GM19397 (cell line): ENCODE measurements at regions not wholly inside any gene's neighbourhood (a gene's known extent, or its start where the extent isn't known, plus 50 kb on each side); places are given as distances from the start of the nearest gene placed in this dataset.

Source experiments
- ATAC-seq: cut with Tn5 transposase; IDR thresholded peaks from one replicate; pipeline ENCODE4 v1.9.1; 2021; ENCODE audit warnings: mild to moderate bottlenecking, moderate library complexity; ENCODE audit not compliant: unreplicated experiment

DNA sequence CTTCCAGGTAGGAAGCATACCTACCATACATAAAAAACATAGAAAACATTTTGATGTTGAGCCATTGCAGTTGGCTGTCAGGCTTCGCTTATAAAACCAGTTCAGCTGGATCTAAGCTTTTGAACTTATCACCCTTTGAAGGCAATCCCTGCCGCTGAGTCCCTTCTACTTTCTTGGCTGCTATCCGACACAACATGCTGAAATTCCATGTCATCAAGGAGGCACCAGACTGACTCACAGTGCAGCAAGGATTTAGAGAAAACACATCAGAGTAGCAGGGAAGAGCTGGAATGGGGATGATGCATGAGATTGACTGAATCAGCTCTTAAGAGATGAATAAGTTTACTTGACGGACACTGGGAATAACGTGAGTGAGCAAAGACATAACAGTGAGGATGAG lies 135.0 kb upstream of the MAN1A1 start:
- no peak for ATAC-seq

DNA sequence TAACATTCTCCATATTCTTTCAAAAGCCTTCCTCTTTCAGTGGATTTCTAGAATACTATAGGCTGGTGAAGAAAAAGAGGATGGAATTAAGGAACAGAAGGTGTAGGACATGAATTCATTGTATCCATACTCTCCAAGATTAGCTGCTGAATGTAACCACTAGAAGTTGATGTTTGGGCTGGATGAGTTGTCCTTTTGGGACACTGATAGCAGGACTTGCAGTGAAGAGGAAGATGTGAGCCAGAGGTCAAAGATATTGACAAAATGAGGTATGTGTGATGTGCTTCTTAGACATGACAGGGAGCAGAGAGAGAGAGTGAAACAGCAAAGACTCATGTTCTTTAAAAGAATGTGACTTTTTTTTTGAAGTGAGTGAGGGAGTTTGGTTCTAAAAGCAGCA lies 134.3 kb upstream of the MAN1A1 start:
- no peak for ATAC-seq

DNA sequence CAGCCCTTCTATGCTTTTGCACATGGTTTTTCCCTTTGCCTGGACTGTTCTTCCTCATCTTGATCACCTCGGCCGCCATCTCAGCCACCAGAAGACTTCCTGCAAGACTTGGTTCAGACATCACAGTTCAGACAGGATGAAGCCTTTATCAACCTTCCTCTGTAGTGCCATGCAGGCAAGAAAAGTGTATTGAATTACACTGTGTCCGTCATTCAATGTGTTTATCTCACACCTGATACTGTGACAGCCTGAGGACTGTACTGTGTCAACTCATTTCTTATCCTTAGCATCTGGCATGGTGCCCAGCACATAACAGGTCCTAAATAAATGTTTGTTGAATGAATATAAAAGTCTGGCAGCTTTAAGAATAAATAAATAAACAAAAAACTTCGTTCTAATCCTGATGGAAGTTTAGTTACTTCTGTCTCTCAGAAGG lies 133.3 kb upstream of the MAN1A1 start:
- no peak for ATAC-seq

DNA sequence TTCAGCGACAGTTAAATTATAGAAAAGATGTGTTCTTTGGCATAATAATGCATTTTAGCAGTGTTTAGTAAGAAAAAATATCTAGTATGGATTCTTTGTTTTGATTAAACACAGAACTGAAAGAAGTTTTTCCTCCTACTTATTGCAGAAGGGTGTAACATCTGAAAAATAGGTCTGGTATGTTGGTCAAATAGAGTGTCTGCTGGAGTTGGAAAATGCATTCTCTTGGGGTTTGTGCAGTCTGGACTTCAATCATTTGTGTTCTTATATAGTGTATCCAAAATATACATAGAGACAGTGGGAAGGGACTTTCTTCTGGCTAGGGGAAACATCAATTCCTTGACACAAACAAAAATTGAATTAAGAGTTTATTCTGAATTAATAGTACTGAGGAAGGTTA lies 132.4 kb upstream of the MAN1A1 start:
- no peak for ATAC-seq

DNA sequence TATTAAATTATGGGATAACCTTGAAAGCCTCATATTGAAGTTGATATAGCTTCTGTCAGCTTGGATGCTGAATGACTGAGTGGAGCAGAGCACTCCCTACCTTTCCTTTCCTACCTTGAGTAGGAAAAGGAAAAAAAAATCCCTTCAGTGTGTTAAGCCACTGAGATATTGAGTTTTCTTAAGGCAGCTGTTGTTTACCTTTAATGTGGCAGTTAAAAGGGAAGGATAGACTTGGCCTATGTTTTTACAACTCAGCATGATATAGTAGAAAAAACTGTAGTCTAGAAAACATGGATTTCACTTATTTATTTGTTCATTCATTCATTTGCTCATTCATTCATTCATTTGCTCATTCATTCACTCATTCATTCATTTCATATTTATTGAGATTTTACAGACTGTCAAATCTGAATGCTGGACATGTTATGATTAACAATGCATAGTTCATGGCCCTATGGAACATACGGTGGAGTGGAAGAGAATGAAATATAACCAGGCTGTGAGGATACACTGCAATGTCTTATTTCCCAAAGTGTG lies 131.5 kb upstream of the MAN1A1 start:
- ATAC-seq = no peak

DNA sequence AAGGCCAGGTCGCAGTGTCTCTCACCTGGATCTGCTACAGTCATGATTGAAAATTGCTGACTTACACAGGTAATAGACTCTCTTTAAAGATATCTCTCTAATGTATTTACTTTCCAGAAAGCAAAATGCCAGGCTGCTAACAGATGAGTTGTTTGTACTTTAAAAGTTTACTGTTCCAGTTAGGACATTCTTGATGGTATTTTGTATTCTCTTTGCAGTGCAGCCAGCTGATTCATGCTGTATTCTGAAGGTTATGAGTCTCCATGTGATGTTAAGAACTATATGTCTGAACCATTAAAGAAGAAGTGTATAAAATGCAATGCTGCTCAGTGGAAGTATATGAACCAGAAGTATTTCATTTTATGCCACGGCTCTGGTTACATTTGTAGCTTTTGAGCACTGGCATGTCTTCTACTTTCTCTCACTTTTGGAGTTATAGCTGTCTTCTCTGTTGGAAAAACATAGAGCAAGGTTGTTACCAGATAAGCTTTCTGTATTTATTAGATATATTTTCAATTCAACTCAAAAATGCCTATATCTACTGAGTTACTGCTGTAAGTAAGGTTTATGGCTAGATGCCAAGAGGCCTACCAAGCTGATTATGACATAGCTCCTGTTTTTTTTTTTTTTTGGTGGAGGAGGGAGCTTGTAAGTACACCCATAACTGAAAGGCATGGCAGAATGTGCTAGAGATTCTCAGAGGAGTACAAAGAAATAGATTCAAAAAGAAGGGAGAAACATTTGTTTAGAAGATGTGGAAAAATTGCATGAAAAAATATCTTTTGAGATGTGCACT lies 130.5 kb upstream of the MAN1A1 start:
- no peak for ATAC-seq

DNA sequence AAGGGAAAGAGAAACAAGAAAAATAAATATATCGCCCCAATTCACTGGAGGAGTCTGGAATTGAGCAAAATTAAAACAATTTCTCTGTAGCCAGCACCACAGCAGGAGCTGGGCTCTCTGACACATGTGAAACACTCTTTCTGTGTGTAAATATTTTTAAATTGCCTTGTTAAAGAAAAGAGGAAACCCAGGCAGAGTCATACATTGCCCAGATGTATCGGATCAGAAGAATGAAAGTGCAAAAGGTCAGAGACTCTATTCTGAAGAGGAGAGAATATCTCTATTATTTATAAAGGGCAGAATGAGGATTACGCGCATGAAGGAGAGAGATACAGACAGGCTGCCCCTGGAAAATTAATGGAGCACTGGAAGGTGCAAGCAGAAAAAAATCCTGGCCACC lies 127.0 kb upstream of the MAN1A1 start:
- peak; percentile 76 for ATAC-seq

DNA sequence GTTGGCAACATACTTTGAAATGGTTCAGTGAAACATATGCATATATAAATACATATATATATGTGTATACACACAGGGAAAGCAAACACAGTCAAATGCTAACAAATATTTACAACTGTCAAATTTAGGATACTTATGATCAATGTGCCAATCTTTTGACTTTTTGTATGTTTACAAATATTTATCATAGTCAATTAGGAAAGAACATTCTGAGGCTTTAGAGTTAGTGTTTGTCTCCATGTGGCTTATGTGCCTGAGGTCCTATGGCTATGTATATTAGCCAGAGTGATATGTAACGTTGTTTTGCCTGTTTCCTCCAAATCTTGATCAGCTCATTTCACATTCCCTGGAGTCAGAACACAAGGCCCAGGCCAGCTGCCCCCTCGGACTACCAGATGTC lies 126.5 kb upstream of the MAN1A1 start:
- ATAC-seq = no peak

DNA sequence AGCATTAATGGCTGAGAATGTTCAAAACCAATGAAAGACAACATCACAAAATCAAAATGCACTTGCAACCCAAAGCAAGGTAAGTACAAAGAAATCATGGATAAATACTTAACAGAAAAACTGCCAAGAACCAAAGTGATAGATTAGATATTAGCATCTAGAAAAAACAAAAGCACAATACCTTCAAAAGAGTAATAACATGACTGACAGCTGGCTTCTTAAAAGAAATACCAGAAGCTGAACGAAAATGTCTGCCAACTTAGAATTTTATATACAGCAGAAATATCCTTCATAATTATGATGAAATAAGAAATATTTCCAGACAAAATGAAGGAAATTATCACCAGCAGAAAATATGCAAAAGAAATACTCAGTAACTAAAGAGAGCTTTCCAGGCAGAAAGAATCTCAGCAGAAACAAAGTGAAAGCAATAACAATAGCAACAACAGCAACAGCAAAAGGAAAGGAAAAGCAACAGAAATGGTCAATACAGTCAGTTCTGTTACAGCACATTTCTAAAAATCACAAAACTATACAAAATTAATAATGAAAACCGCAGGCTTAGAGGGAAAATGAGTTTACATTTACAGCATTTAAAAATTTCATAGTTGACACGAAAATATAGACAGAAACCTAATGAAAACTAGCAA lies 121.5 kb upstream of the MAN1A1 start:
- no peak for ATAC-seq

DNA sequence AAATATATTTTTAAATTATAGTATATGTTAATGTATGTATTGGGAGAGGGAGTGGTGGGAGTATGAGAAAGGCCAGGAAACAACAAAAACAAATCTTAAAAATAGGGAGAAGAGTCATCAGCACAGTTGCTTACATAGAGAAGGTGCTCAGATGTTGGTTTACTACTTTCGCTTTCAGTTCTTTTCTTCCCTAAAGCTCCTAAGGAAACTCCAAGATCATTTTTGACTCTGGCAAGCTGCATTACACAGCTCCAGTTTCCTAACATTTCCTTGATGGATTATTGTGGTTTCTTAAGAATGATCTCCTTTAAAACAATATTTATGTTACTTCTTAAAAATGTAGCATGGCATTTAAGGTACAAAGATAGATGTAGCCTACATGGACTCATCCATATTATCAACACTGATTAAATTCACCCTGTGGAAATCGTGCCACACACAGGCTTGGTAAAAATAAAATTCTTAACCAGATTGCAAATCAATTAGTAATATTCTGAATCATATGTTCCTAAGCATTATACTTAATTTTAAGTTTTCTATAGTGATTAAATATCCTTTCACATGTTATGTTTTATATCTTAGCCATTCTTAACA lies 118.0 kb upstream of the MAN1A1 start:
- no peak for ATAC-seq

DNA sequence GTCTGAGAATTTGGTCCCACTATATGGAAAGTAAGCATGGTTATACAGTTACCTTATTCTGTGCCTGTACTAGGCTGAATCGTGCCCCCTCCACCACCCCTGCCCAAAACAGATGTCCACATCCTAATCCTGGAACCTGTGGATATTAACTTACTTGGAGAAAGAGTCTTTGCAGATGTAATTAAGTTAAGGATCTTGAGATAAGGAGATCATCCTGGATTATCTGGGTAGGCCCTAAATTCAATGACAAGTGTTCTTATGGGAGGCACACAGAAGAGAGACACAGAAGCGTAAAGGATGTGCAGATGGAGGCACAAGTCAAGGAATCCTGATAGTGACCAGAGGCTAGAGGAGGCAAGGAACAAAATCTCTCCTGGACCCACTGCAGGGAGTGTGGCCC lies 116.7 kb upstream of the MAN1A1 start:
- ATAC-seq = no peak

DNA sequence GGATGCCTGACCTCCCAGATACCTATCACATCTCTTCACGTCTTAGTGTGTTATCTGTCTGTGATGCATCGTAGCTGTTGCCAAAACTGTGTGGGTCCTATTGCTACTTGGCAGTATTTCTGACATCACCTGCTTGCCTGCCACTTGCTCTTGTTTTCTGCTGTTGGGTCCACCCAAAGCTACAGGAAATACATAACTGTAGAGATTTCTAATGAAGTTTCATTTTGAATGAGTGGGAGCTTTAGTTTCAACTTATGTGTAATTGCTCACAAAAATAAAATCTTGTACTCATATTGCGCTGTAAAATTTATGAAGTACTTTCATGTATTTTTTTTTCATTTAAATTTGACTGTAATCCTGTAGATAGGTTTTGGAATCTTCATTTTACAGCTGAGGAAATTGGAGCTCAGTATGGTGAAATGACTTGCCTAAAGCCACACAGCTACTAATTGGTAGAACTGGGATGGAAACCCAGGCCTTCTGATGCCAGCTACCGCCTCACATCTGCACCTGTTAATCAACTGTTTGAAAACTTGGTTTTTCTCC lies 113.6 kb upstream of the MAN1A1 start:
- ATAC-seq = peak; percentile 74

DNA sequence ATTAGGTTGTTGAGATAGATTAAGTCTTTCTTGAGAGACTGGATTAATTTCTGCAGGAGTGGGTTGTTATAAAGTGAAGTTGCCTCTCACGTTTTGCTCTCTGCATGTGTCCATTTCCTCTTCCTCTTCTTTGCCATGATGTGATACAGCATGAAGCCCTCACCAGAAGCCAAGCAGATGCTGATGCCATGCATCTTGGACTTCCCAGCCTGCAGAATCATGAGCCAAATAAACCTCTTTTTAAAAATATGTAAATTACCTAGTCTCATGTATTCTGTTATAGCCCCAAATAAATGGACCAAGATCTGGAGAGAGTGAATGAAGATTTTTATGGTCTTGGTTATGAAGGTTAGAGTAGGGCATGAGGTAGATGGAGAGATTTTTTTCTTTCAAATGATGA lies 111.6 kb upstream of the MAN1A1 start:
- ATAC-seq = no peak

DNA sequence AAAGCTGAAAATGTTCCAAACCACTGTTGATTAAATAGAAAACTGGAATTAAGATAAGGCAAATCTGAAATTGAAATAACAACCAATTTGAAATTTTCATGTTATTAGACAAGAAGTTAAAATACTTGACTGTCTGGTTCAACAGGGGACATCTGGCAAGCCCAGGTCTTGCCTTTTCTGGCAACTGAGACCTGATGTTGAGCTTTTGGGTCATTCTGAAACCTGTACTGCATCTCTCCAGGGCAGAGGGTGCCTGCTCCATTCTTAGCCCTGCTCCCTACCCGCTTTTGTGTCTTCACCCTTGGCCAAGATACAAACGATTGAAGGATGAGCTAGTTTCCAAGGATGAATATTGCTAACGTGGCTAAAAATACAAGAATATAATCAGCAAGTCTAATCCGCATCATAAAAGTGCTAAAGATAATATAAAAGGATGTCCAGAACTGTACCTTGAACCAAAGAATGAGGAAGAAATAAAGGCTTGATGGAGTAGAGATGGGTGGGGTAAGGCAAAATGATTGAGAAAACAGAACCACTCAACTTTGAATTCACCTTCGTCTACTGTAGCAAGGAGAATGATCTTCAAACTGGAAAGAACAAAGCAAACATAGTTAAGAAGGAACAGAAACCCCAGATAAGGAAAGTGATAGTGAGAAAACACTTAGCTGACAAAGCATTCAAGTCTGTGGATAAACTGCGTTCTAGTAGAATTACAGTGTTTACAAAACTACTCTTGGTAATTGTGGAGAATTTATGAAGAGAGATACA lies 109.8 kb upstream of the MAN1A1 start:
- peak; percentile 66 for ATAC-seq

DNA sequence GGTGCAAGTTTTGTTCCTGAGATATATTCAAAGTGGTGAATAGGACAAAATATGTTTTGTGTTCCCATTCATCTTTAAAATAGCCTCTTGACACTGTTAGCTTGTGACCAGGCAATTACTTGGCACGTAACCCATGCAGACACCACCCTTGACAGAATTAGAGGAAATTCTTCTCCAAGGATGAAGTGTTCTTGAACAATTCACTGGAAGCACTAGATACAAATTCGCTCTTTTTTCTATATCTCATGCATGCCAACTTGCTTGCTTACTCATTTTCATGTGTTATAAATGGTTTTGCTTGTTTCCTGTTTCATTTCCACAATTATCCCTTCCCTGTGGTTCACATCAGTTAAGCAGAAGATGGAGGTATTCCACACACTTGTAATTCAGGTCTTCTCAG lies 105.2 kb upstream of the MAN1A1 start:
- no peak for ATAC-seq

DNA sequence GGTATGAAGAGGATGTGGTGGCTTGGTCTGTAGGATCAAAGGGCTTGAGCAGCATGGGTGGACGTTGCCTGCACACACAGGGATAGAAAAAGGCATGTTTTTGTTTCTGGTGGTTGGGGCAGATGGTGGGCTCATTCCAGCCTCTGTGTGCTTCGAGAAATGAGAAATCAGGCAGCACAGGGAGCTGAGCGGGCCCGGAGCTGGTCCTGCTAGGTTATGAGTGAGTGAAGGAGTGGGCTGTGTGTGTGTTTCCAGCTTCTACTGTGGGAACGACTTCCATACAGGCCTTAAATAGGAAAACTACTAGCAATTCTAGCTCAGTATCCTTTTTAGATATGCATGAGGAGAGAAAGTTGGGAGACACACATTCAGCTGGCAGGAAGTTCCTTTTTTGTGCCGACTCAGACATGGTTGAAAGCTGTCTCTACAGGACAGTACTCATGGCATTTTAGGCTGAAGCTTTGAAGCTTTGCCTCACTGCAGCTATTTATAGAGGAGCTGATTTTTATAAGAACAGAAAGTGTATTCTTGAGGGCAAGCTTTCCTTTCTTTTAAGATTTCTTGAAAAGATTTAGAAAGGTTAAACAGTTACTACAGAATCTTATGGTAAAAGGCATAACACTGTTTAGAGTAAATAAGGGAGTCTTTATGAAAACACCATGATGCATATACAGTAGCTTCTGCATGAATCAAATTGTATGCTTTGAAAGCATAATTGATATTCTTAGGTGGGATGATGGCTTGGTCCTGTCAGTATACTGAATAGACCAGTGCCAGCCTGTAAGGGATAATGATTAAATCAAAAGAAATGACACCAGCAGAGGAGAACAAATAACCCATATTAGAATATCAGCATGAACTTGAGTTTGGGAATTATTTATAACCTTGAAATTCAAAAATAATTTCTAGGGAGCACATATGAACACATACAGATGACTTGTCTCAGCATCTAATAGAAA lies 104.0 kb upstream of the MAN1A1 start:
- no peak for ATAC-seq

DNA sequence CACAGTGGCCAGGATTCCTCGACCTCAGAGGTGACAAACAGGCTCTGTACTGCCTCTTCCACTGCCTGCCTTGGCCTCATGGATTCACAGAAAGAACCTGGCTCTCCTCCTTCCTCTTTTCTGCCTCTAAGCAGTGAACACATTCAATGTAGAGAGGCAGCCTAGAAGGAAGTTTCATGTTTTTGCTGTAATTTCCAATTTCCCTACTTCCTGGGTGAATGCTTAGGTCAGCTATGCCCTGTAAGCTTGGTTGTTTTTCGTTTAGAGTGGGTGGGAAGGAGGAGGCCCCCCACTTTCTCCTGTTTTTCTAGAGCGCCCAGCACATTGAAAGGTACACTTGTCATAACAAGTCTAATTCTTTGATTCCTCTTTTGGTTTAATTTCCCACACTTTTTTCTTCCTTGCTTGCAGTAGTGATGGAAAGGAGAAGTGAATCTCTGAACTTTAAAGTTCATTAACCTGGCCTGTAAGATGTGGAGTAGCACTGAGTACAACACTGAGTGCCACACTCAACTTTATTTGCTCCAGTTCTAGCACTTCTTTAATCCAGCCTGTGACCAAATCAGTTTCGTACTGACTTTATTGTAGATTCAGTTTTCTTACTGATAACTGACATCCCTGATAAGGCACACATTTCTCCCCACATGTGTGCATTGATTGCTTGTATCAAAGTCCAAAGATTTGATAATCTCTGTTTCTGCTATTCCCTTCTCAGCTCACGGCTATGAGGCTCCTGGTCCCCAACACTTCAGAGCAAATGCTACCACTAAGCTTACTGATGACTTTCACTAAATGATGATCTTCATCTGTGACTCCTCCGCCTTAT lies 100.0 kb upstream of the MAN1A1 start:
- ATAC-seq = no peak

DNA sequence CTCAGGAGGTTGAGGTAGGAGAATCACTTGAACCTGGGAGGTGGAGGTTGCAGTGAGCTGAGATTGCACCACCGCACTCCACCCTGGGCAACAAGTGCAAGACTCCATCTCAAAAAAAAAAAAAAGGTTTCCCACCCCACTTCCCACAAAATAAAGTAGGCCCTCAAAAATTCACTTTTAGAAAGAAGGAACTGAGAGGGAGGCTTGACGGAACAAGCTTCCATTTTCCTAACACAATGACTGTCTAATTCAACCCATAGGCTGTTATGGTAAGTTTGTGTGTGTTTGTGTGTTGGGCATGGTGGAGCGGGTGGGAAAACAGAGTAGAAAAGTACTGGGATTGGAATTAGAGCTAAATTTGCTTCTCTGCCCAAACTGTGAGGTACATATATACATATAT lies 98.4 kb upstream of the MAN1A1 start:
- ATAC-seq = no peak

DNA sequence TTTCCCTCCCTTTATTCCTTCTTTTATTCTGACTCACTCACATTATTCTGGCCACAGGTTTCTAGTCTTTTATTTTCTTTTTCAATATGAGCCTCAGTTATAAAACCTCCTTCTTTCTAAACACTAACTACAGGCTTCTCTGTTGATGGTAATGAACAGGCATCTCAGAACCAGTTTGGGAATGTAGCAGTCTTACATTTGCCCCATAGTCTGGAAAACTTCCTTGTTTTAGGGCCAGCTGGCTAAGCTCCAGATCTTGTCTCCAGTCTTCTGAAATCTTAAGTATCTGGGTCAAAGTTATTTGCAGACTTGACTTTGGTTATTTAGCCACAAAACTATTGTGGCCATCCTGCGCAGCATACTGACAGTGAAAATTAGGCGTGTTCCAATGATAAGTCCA lies 97.0 kb upstream of the MAN1A1 start:
- ATAC-seq = no peak
